Heart left ventricle (tissue), 16 donors: ENCODE measurements at regions not wholly inside any gene's neighbourhood (a gene's known extent, or its start where the extent isn't known, plus 50 kb on each side); places are given as distances from the start of the nearest gene placed in this dataset.
A peak's percentile ranks its signal among the peaks of the same experiment; 100 is the strongest.

Source experiments
- ATAC-seq, 4 donors: fragments of 200-7000 bp; cut with Tn5 transposase; one replicate each; pipeline ENCODE4 v1.9.1; 2020 to 2022; ENCODE audit warnings: moderate library complexity in 4 of 4, mild to moderate bottlenecking in 3 of 4, moderate number of reproducible peaks in 1 of 4
- DNase-seq, 5 donors: peaks; one replicate each; pipeline ENCODE4 v3.0.0-alpha.2; 2020
- H3K27ac ChIP-seq, 12 donors: fragments of 200-600 bp; sonication (generic) in 4 of 12; one replicate each; pipeline versions ENCODE4 v1.5.0 to v1.8.0; 2016 to 2022; ENCODE audit warnings: mild to moderate bottlenecking in 2 of 12
- H3K27me3 ChIP-seq, 9 donors: fragments of 200-600 bp; sonication (generic) in 2 of 9; one replicate each; pipeline versions ENCODE4 v1.5.1 to v1.8.0; 2016 to 2022; ENCODE audit warnings: mild to moderate bottlenecking in 3 of 9
- H3K36me3 ChIP-seq, 9 donors: fragments of 200-600 bp; sonication (generic) in 2 of 9; one replicate each; pipeline versions ENCODE4 v1.5.0 to v1.8.0; 2018 to 2022; ENCODE audit warnings: mild to moderate bottlenecking in 2 of 9
- H3K4me1 ChIP-seq, 12 donors: fragments of 200-600 bp; sonication (generic) in 4 of 12; one replicate each; pipeline versions ENCODE4 v1.5.0 to v1.8.0; 2016 to 2022; ENCODE audit warnings: mild to moderate bottlenecking in 3 of 12
- H3K4me3 ChIP-seq, 12 donors: fragments of 200-600 bp; sonication (generic) in 4 of 12; one replicate each; pipeline versions ENCODE4 v1.5.0 to v1.8.0; 2017 to 2022; ENCODE audit warnings: mild to moderate bottlenecking in 9 of 12, moderate library complexity in 4 of 12
- H3K9me3 ChIP-seq, 12 donors: fragments of 200-600 bp; sonication (generic) in 4 of 12; one replicate each; pipeline versions ENCODE4 v1.5.0 to v1.8.0; 2016 to 2022; ENCODE audit warnings: mild to moderate bottlenecking in 1 of 12
- CTCF ChIP-seq, 12 donors: fragments of 200-600 bp; sonication (generic) in 4 of 12; IDR thresholded peaks; one replicate each; pipeline versions ENCODE4 v1.5.0 to v1.8.0; 2018 to 2022; ENCODE audit warnings: antibody characterized with exemption in 12 of 12, mild to moderate bottlenecking in 5 of 12
- POLR2A ChIP-seq, 2 donors: fragments of 450-650 bp; IDR thresholded peaks; one replicate each; pipeline ENCODE4 v1.6.1; 2017; ENCODE audit warnings: antibody characterized with exemption in 2 of 2, mild to moderate bottlenecking in 2 of 2, moderate library complexity in 2 of 2
- WGBS, 4 donors: extraction: QIAGEN DNeasy Blood & Tissue Kit in 2 of 4; methylation state at CpG; one replicate each; pipeline versions ENCODE4 v1.1.5 to v1.1.7; 2013 to 2018; 5-methylcytosine and 5-hydroxymethylcytosine counted together
- intact Hi-C, 10 donors: fragments of 100-400 bp; cut with DNase I; formaldehyde crosslinking; loops; one replicate each; pipeline versions ENCODE4 v1.11.1 to v1.14.2; 2022
- donor health status: ischemic (EF 13 %, LVEDD 7.1; RV severe dilation, severe dysfunction).
- donor health status: healthy with polysubstance abuse.
- donor health status: DM: no; HTN: yes; CAD: no.
- donor health status: DM: no; HTN: no; CAD: no.
- donor health status: ischemic (EF 25% LVEDD 6.9; RV normal size, moderate dysfunction).
- donor health status: ischemic (EF 25% LVEDD 5.7; RV mildly dilated, moderate dysfunction).
- donor health status: healthy.
- donor health status: DM: yes; HTN: yes; CAD: no.
- donor health status: ischemic (EF 35%, LVEDD 5.7; RV mildly dilated, moderate dysfunction).
- donor health status: nonischemic (EF 11% LVEDD 7.7; RV severe dilation, severe dysfunction).
- donor health status: DM: yes; HTN: yes; CAD: no.
- donor health status: PGD.
- donor health status: ischemic (EF 29% LVEDD 5.4; RV normal size, mild dysfunction).
- donor health status: nonischemic (EF 23%, LVEDD 6.1; RV moderate dilation, normal function).

GRCh38 chr6:221531-222349 is 70.5 kb upstream of the DUSP22 start:
- no peaks in the 10 kb centered on the region for H3K9me3 ChIP-seq
- ATAC-seq: no peak
- TF ChIP-seq POLR2A (IDR thresholded peaks at IDR 0.05): no peak
- TF ChIP-seq CTCF (IDR thresholded peaks at IDR 0.05): no peak
- no peak overlapping the region for H3K4me3 ChIP-seq
- DNase-seq: no peak
- 80 to 90% (median 84%) methylated on average over 14 of the region's 14 CpGs for WGBS, 4 donors
- no peaks in the 10 kb centered on the region for H3K36me3 ChIP-seq
- H3K27me3 ChIP-seq: peaks cover 0 to 5% (median 0%) of the 10 kb centered on the region in 9 donors
- H3K27ac ChIP-seq: peak overlapping the region in 1 of 12 donors; percentile 18
- intact Hi-C loops: loop anchor here in 1 of 10 donors (10.0 kb wide), 1 partner anchor 143 kb away; no protein-coding TSS in a partner anchor
- peaks cover 0 to 45% (median 0%) of the 10 kb centered on the region in 12 donors for H3K4me1 ChIP-seq

DNA sequence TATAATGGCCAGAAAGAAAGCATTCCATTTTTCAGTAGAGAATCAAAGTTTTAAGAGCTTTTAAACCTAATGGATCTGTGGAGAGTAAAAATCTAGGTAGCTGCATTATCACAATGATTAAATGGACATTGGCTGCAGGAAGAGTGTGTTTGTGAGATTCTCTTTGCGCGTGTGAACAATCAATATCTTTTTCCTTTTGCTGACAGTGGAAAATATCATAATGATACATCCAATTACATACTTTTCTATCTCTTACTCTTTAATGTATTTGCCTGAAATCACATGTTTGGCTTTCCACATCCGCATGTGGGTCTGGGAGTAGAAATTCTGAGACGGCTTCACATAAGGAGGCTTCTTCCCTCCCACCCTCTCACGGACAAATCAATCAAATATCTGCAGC is 69.8 kb upstream of the DUSP22 start:
- intact Hi-C loops: loop anchor here in 1 of 10 donors (10.0 kb wide), 1 partner anchor 142 kb away; no protein-coding TSS in a partner anchor
- TF ChIP-seq CTCF (IDR thresholded peaks at IDR 0.05): no peak
- TF ChIP-seq POLR2A (IDR thresholded peaks at IDR 0.05): no peak
- H3K36me3 ChIP-seq: no peaks in the 10 kb centered on the region
- DNase-seq (no peak), ATAC-seq (no peak)
- no peak overlapping the region for H3K4me3 ChIP-seq
- peaks cover 0 to 5% (median 0%) of the 10 kb centered on the region in 9 donors for H3K27me3 ChIP-seq
- peaks cover 0 to 45% (median 0%) of the 10 kb centered on the region in 12 donors for H3K4me1 ChIP-seq
- no peak overlapping the region for H3K27ac ChIP-seq
- 85 to 91% (median 89%) methylated on average over 5 of the region's 5 CpGs for WGBS, 4 donors
- H3K9me3 ChIP-seq: no peaks in the 10 kb centered on the region

- intact Hi-C loops: loop anchor here in 1 of 10 donors (10.0 kb wide), 1 partner anchor 142 kb away; no protein-coding TSS in a partner anchor
- 71 to 73% (median 72%) methylated on average over 9 of the region's 9 CpGs for WGBS, 4 donors
These were observed 69.2 kb upstream of the DUSP22 start for GRCh38 chr6:223136-223535.

More at GRCh38 chr6:223136-223535, 69.2 kb upstream of the DUSP22 start:
- no peaks in the 10 kb centered on the region for H3K9me3 ChIP-seq
- no peak overlapping the region for H3K27ac ChIP-seq
- H3K4me1 ChIP-seq: peaks cover 0 to 45% (median 0%) of the 10 kb centered on the region in 12 donors
- ATAC-seq: no peak
- no peaks in the 10 kb centered on the region for H3K36me3 ChIP-seq
- no peak overlapping the region for H3K4me3 ChIP-seq
- peaks cover 0 to 5% (median 0%) of the 10 kb centered on the region in 9 donors for H3K27me3 ChIP-seq
- TF ChIP-seq CTCF (IDR thresholded peaks at IDR 0.05) (no peak), POLR2A (IDR thresholded peaks at IDR 0.05) (no peak)
- DNase-seq: no peak
